ENCODE measurements at regions not wholly inside any gene's neighbourhood (a gene's known extent, or its start where the extent isn't known, plus 50 kb on each side); places are given as distances from the start of the nearest gene placed in this dataset.

GRCh38 chr6:21350926-21351325 is 242.6 kb upstream of the SOX4 start:
- no peak overlapping the region for H3K27ac ChIP-seq (ENCODE audit: low read depth, low read length)
- Mint-ChIP-seq H3K27me3 (peaks cover 0 to 2% of the 10 kb centered on the region in 2 donors), H3K4me3 (no peak overlapping the region), H3K4me1 (no peaks in the 10 kb centered on the region), H3K9me3 (peaks cover 0 to 3% (median 0%) of the 10 kb centered on the region in 5 donors), H3K36me3 (no peaks in the 10 kb centered on the region), H3K27ac (no peak overlapping the region)
- no peaks in the 10 kb centered on the region for H3K9me3 ChIP-seq (ENCODE audit: low read length)
- H3K36me3 ChIP-seq (ENCODE audit: insufficient read depth, low read length) = no peaks in the 10 kb centered on the region
- no peak overlapping the region for H3K4me3 ChIP-seq (ENCODE audit: low read length)
- CTCF ChIA-PET = no interaction called here
- no peaks in the 10 kb centered on the region for H3K4me1 ChIP-seq (ENCODE audit: insufficient read depth, low read length)
- POLR2A ChIA-PET = no interaction called here
- no peak for DNase-seq
- no peaks in the 10 kb centered on the region for H3K27me3 ChIP-seq (ENCODE audit: insufficient read depth, low read length, poor library complexity, severe bottlenecking)

GRCh38 chr6:21352131-21352530 is 241.4 kb upstream of the SOX4 start:
- Mint-ChIP-seq H3K4me3 (no peak overlapping the region), H3K9me3 (no peaks in the 10 kb centered on the region), H3K36me3 (no peaks in the 10 kb centered on the region), H3K27me3 (peaks cover 0 to 2% of the 10 kb centered on the region in 2 donors), H3K27ac (no peak overlapping the region), H3K4me1 (no peaks in the 10 kb centered on the region)
- H3K27me3 ChIP-seq (ENCODE audit: insufficient read depth, low read length, poor library complexity, severe bottlenecking) = no peaks in the 10 kb centered on the region
- H3K4me3 ChIP-seq (ENCODE audit: low read length) = no peak overlapping the region
- CTCF ChIA-PET = no interaction called here
- H3K9me3 ChIP-seq (ENCODE audit: low read length) = no peaks in the 10 kb centered on the region
- no peaks in the 10 kb centered on the region for H3K4me1 ChIP-seq (ENCODE audit: insufficient read depth, low read length)
- DNase-seq = no peak
- H3K27ac ChIP-seq (ENCODE audit: low read depth, low read length) = no peak overlapping the region
- POLR2A ChIA-PET = no interaction called here
- H3K36me3 ChIP-seq (ENCODE audit: insufficient read depth, low read length) = no peaks in the 10 kb centered on the region

- H3K27me3 Mint-ChIP-seq = no peaks in the 10 kb centered on the region
Observed at GRCh38 chr6:21354805-21355238, 238.7 kb upstream of the SOX4 start.

GRCh38 chr6:21355638-21356037 is 237.9 kb upstream of the SOX4 start:
- H3K36me3 Mint-ChIP-seq = no peaks in the 10 kb centered on the region
- H3K4me1 Mint-ChIP-seq = no peaks in the 10 kb centered on the region
- Histone ChIP-seq H3K36me3 (ENCODE audit: insufficient read depth, low read length) (no peaks in the 10 kb centered on the region), H3K27ac (ENCODE audit: low read depth, low read length) (no peak overlapping the region), H3K4me3 (ENCODE audit: low read length) (no peak overlapping the region), H3K27me3 (ENCODE audit: insufficient read depth, low read length, poor library complexity, severe bottlenecking) (no peaks in the 10 kb centered on the region), H3K4me1 (ENCODE audit: insufficient read depth, low read length) (no peaks in the 10 kb centered on the region), H3K9me3 (ENCODE audit: low read length) (no peaks in the 10 kb centered on the region)
- H3K4me3 Mint-ChIP-seq = no peak overlapping the region
- ChIA-PET POLR2A (no interaction called here), CTCF (no interaction called here)
- DNase-seq = no peak
- no peaks in the 10 kb centered on the region for H3K27me3 Mint-ChIP-seq
- no peaks in the 10 kb centered on the region for H3K9me3 Mint-ChIP-seq
- H3K27ac Mint-ChIP-seq = no peak overlapping the region

More at GRCh38 chr6:21354805-21355238, 238.7 kb upstream of the SOX4 start:
- no peak overlapping the region for H3K27ac Mint-ChIP-seq
- Histone ChIP-seq H3K4me1 (ENCODE audit: insufficient read depth, low read length) (no peaks in the 10 kb centered on the region), H3K4me3 (ENCODE audit: low read length) (no peak overlapping the region), H3K36me3 (ENCODE audit: insufficient read depth, low read length) (no peaks in the 10 kb centered on the region), H3K27ac (ENCODE audit: low read depth, low read length) (no peak overlapping the region), H3K9me3 (ENCODE audit: low read length) (no peaks in the 10 kb centered on the region), H3K27me3 (ENCODE audit: insufficient read depth, low read length, poor library complexity, severe bottlenecking) (no peaks in the 10 kb centered on the region)
- no peak for DNase-seq
- no peaks in the 10 kb centered on the region for H3K4me1 Mint-ChIP-seq
- ChIA-PET POLR2A (no interaction called here), CTCF (no interaction called here)
- no peaks in the 10 kb centered on the region for H3K9me3 Mint-ChIP-seq
- H3K4me3 Mint-ChIP-seq = no peak overlapping the region
- no peaks in the 10 kb centered on the region for H3K36me3 Mint-ChIP-seq

GRCh38 chr6:21357262-21357661 is 236.3 kb upstream of the SOX4 start:
- no peaks in the 10 kb centered on the region for H3K27me3 Mint-ChIP-seq
- H3K4me1 Mint-ChIP-seq = no peaks in the 10 kb centered on the region
- Histone ChIP-seq H3K27me3 (ENCODE audit: insufficient read depth, low read length, poor library complexity, severe bottlenecking) (no peaks in the 10 kb centered on the region), H3K4me1 (ENCODE audit: insufficient read depth, low read length) (no peaks in the 10 kb centered on the region), H3K4me3 (ENCODE audit: low read length) (no peak overlapping the region), H3K36me3 (ENCODE audit: insufficient read depth, low read length) (no peaks in the 10 kb centered on the region), H3K9me3 (ENCODE audit: low read length) (no peaks in the 10 kb centered on the region), H3K27ac (ENCODE audit: low read depth, low read length) (no peak overlapping the region)
- no peak for DNase-seq
- no peaks in the 10 kb centered on the region for H3K36me3 Mint-ChIP-seq
- ChIA-PET POLR2A (no interaction called here), CTCF (no interaction called here)
- H3K9me3 Mint-ChIP-seq = no peaks in the 10 kb centered on the region
- no peak overlapping the region for H3K4me3 Mint-ChIP-seq
- H3K27ac Mint-ChIP-seq = no peak overlapping the region

GRCh38 chr6:21359926-21360325 is 233.6 kb upstream of the SOX4 start:
- Mint-ChIP-seq H3K27me3 (no peaks in the 10 kb centered on the region), H3K36me3 (no peaks in the 10 kb centered on the region), H3K4me3 (no peak overlapping the region), H3K9me3 (no peaks in the 10 kb centered on the region), H3K4me1 (no peaks in the 10 kb centered on the region), H3K27ac (no peak overlapping the region)
- DNase-seq = no peak
- Histone ChIP-seq H3K4me3 (ENCODE audit: low read length) (no peak overlapping the region), H3K36me3 (ENCODE audit: insufficient read depth, low read length) (no peaks in the 10 kb centered on the region), H3K4me1 (ENCODE audit: insufficient read depth, low read length) (no peaks in the 10 kb centered on the region), H3K27me3 (ENCODE audit: insufficient read depth, low read length, poor library complexity, severe bottlenecking) (no peaks in the 10 kb centered on the region), H3K27ac (ENCODE audit: low read depth, low read length) (no peak overlapping the region), H3K9me3 (ENCODE audit: low read length) (no peaks in the 10 kb centered on the region)
- ChIA-PET CTCF (no interaction called here), POLR2A (no interaction called here)

GRCh38 chr6:21360336-21360735 is 233.2 kb upstream of the SOX4 start:
- Mint-ChIP-seq H3K36me3 (no peaks in the 10 kb centered on the region), H3K27me3 (no peaks in the 10 kb centered on the region), H3K27ac (no peak overlapping the region), H3K4me1 (no peaks in the 10 kb centered on the region), H3K9me3 (no peaks in the 10 kb centered on the region), H3K4me3 (no peak overlapping the region)
- Histone ChIP-seq H3K36me3 (ENCODE audit: insufficient read depth, low read length) (no peaks in the 10 kb centered on the region), H3K27ac (ENCODE audit: low read depth, low read length) (no peak overlapping the region), H3K4me1 (ENCODE audit: insufficient read depth, low read length) (no peaks in the 10 kb centered on the region), H3K27me3 (ENCODE audit: insufficient read depth, low read length, poor library complexity, severe bottlenecking) (no peaks in the 10 kb centered on the region), H3K9me3 (ENCODE audit: low read length) (no peaks in the 10 kb centered on the region), H3K4me3 (ENCODE audit: low read length) (no peak overlapping the region)
- CTCF ChIA-PET = no interaction called here
- no peak for DNase-seq
- POLR2A ChIA-PET = no interaction called here

- ChIA-PET CTCF (interaction anchor here (0.5 kb wide), 1 partner anchor 41 kb away, joined by 3 read pairs; no protein-coding TSS in a partner anchor), POLR2A (no interaction called here)
Observed at GRCh38 chr6:21367148-21367547, 226.4 kb upstream of the SOX4 start.

GRCh38 chr6:21367649-21368154 is 225.8 kb upstream of the SOX4 start:
- Histone ChIP-seq H3K27ac (ENCODE audit: low read depth, low read length) (no peak overlapping the region), H3K4me1 (ENCODE audit: insufficient read depth, low read length) (no peaks in the 10 kb centered on the region), H3K27me3 (ENCODE audit: insufficient read depth, low read length, poor library complexity, severe bottlenecking) (no peaks in the 10 kb centered on the region), H3K9me3 (ENCODE audit: low read length) (no peaks in the 10 kb centered on the region), H3K4me3 (ENCODE audit: low read length) (no peak overlapping the region), H3K36me3 (ENCODE audit: insufficient read depth, low read length) (no peaks in the 10 kb centered on the region)
- no peaks in the 10 kb centered on the region for H3K9me3 Mint-ChIP-seq
- H3K27ac Mint-ChIP-seq = no peak overlapping the region
- H3K27me3 Mint-ChIP-seq = peaks cover 3% of the 10 kb centered on the region in 2 donors
- no peaks in the 10 kb centered on the region for H3K4me1 Mint-ChIP-seq
- no peaks in the 10 kb centered on the region for H3K36me3 Mint-ChIP-seq
- no peak for DNase-seq
- no peak overlapping the region for H3K4me3 Mint-ChIP-seq
- POLR2A ChIA-PET = no interaction called here
- CTCF ChIA-PET = interaction anchor here (0.5 kb wide), 1 partner anchor 41 kb away, joined by 3 read pairs; no protein-coding TSS in a partner anchor

More at GRCh38 chr6:21367148-21367547, 226.4 kb upstream of the SOX4 start:
- H3K27ac ChIP-seq (ENCODE audit: low read depth, low read length) = no peak overlapping the region
- H3K4me1 ChIP-seq (ENCODE audit: insufficient read depth, low read length) = no peaks in the 10 kb centered on the region
- Mint-ChIP-seq H3K9me3 (no peaks in the 10 kb centered on the region), H3K4me1 (no peaks in the 10 kb centered on the region), H3K36me3 (no peaks in the 10 kb centered on the region), H3K4me3 (no peak overlapping the region), H3K27me3 (peaks cover 3% of the 10 kb centered on the region in 2 donors), H3K27ac (peak overlapping the region in 1 of 8 donors; percentile 1)
- no peaks in the 10 kb centered on the region for H3K36me3 ChIP-seq (ENCODE audit: insufficient read depth, low read length)
- DNase-seq = no peak
- H3K9me3 ChIP-seq (ENCODE audit: low read length) = no peaks in the 10 kb centered on the region
- no peaks in the 10 kb centered on the region for H3K27me3 ChIP-seq (ENCODE audit: insufficient read depth, low read length, poor library complexity, severe bottlenecking)
- no peak overlapping the region for H3K4me3 ChIP-seq (ENCODE audit: low read length)

Data from CD8-positive, alpha-beta memory T cell (primary cell).